Sigmoid colon (tissue), 4 donors: ENCODE measurements at regions not wholly inside any gene's neighbourhood (a gene's known extent, or its start where the extent isn't known, plus 50 kb on each side); places are given as distances from the start of the nearest gene placed in this dataset.

Experiments used
- POLR2AphosphoS5 ChIP-seq, 4 donors: sonication (generic); formaldehyde crosslinking; IDR thresholded peaks; one replicate each; pipeline ENCODE4 v1.6.1; 2017; ENCODE audit warnings: antibody characterized with exemption in 4 of 4
- TF ChIP-seq, protein P1 (sequence below), 4 experiments: fragments of 450-650 bp in 3 of 4; fragments of 200-600 bp in 1 of 4; IDR thresholded peaks; one replicate each; pipeline ENCODE4 v1.5.1; 2016 to 2019; ENCODE audit warnings: antibody characterized with exemption in 4 of 4, mild to moderate bottlenecking in 3 of 4, moderate library complexity in 2 of 4

DNA sequence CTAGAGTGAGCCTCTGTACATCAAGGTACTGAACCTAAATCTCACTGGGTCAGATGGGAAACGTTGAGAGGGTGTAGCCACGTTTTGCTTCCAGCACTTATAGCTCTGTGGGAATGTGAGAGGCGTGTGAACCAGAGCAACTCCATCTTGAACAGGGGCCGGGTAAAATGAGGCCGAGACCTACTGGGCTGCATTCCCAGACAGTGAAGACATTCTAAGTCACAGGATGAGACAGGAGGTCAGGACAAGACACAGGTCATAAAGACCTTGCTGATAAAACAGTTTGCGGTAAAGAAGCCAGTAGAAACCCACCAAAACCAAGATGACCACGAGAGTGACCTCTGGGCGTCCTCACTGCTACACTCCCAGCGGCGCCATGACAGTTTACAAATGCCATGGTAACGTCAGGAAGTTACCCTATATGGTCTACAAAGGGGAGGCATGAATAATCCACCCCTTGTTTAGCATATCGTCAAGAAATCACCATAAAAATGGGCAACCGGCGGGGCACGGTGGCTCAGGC, 63.4 kb upstream of the NCOR2 start:
- TF ChIP-seq, protein P1, sequence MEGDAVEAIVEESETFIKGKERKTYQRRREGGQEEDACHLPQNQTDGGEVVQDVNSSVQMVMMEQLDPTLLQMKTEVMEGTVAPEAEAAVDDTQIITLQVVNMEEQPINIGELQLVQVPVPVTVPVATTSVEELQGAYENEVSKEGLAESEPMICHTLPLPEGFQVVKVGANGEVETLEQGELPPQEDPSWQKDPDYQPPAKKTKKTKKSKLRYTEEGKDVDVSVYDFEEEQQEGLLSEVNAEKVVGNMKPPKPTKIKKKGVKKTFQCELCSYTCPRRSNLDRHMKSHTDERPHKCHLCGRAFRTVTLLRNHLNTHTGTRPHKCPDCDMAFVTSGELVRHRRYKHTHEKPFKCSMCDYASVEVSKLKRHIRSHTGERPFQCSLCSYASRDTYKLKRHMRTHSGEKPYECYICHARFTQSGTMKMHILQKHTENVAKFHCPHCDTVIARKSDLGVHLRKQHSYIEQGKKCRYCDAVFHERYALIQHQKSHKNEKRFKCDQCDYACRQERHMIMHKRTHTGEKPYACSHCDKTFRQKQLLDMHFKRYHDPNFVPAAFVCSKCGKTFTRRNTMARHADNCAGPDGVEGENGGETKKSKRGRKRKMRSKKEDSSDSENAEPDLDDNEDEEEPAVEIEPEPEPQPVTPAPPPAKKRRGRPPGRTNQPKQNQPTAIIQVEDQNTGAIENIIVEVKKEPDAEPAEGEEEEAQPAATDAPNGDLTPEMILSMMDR (IDR thresholded peaks at IDR 0.05), result no peak
- no peak for TF ChIP-seq POLR2AphosphoS5 (IDR thresholded peaks at IDR 0.05)
